Neuronal stem cell (in vitro differentiated cells): ENCODE measurements at regions not wholly inside any gene's neighbourhood (a gene's known extent, or its start where the extent isn't known, plus 50 kb on each side); places are given as distances from the start of the nearest gene placed in this dataset.
"Not testable (repeated sequence)": the region's sequence is repeated elsewhere in the genome, so short reads cannot be mapped to it uniquely, and the experiment has no call there.

Experiments
- DNase-seq: peaks from one replicate; pipeline ENCODE4 v3.0.0-alpha.2; 2013; ENCODE audit warnings: low spot score
- H2AFZ ChIP-seq: one replicate; pipeline ENCODE4 v1.6.1; 2013; ENCODE audit warnings: mild to moderate bottlenecking, low read length, inconsistent platforms
- H2AK5ac ChIP-seq: 2 replicates; pipeline ENCODE4 v1.6.1; 2013; ENCODE audit warnings: low read depth, mild to moderate bottlenecking, inconsistent platforms, low read length, moderate library complexity, mixed read lengths
- H2BK120ac ChIP-seq: 2 replicates; pipeline ENCODE4 v1.6.1; 2013; ENCODE audit warnings: low read depth, mild to moderate bottlenecking, inconsistent platforms, low read length, moderate library complexity, mixed read lengths
- H2BK12ac ChIP-seq: one replicate; pipeline ENCODE4 v1.6.1; 2013; ENCODE audit warnings: low read length, inconsistent platforms
- H2BK15ac ChIP-seq: 2 replicates; pipeline ENCODE4 v1.6.1; 2013; ENCODE audit warnings: mild to moderate bottlenecking, low read length, inconsistent platforms, mixed read lengths
- H2BK5ac ChIP-seq: one replicate; pipeline ENCODE4 v1.6.1; 2013; ENCODE audit warnings: inconsistent platforms, mild to moderate bottlenecking, low read length, moderate library complexity
- H3K14ac ChIP-seq: one replicate; pipeline ENCODE4 v1.6.1; 2013; ENCODE audit warnings: low read length, inconsistent platforms
- H3K18ac ChIP-seq: 2 replicates; pipeline ENCODE4 v1.6.1; 2013; ENCODE audit warnings: low read length, inconsistent platforms
- H3K23ac ChIP-seq: 2 replicates; pipeline ENCODE4 v1.6.1; 2013; ENCODE audit warnings: low read depth, mild to moderate bottlenecking, mixed read lengths, low read length, inconsistent platforms; ENCODE audit not compliant: poor library complexity
- H3K27ac ChIP-seq: replicated peaks from 3 replicates; pipeline ENCODE4 v1.5.1; 2013; ENCODE audit warnings: low read length, inconsistent platforms
- H3K27me3 ChIP-seq, 3 experiments: 2 replicates each; pipeline ENCODE4 v1.6.1; 2013; ENCODE audit warnings: low read length in 3 of 3, mild to moderate bottlenecking in 2 of 3, inconsistent platforms in 1 of 3, low read depth in 1 of 3, mixed read lengths in 1 of 3, moderate library complexity in 1 of 3; ENCODE audit not compliant: control insufficient read depth in 3 of 3, insufficient read depth in 3 of 3
- H3K36me3 ChIP-seq, 2 donors: replicated peaks in 1 of 2; 2 replicates each; pipeline ENCODE4 v1.6.1; 2013; ENCODE audit warnings: low read length in 2 of 2; ENCODE audit not compliant: control insufficient read depth in 2 of 2, insufficient read depth in 2 of 2
- H3K4ac ChIP-seq: 2 replicates; pipeline ENCODE4 v1.6.1; 2013; ENCODE audit warnings: inconsistent platforms, mild to moderate bottlenecking, low read length, moderate library complexity
- H3K4me1 ChIP-seq, 2 donors: 1 replicate in 1 of 2; 2 replicates in 1 of 2; pipeline ENCODE4 v1.6.1; 2013; ENCODE audit warnings: low read length in 2 of 2, low read depth in 1 of 2; ENCODE audit not compliant: control insufficient read depth in 2 of 2, insufficient read depth in 1 of 2
- H3K4me2 ChIP-seq: one replicate; pipeline ENCODE4 v1.6.1; 2013; ENCODE audit warnings: mild to moderate bottlenecking, low read length, inconsistent platforms; ENCODE audit not compliant: insufficient read depth, poor library complexity, severe bottlenecking
- H3K4me3 ChIP-seq, 2 donors: 2 replicates each; pipeline ENCODE4 v1.5.1; 2013; ENCODE audit warnings: low read length in 2 of 2, mild to moderate bottlenecking in 2 of 2, inconsistent platforms in 1 of 2, moderate library complexity in 1 of 2
- H3K79me1 ChIP-seq: one replicate; pipeline ENCODE4 v1.6.1; 2013; ENCODE audit warnings: low read depth, mild to moderate bottlenecking, inconsistent platforms, low read length, moderate library complexity
- H3K9ac ChIP-seq: one replicate; pipeline ENCODE4 v1.6.1; 2013; ENCODE audit warnings: mild to moderate bottlenecking, low read depth, low read length, inconsistent platforms; ENCODE audit not compliant: poor library complexity
- H3K9me3 ChIP-seq, 2 donors: replicated peaks in 1 of 2; 2 replicates each; pipeline versions ENCODE3 to v1.6.1; 2013; ENCODE audit warnings: low read length in 2 of 2, mild to moderate bottlenecking in 2 of 2, inconsistent platforms in 1 of 2, low read depth in 1 of 2, mixed read lengths in 1 of 2, moderate library complexity in 1 of 2; ENCODE audit not compliant: control insufficient read depth in 2 of 2, insufficient read depth in 1 of 2
- H4K8ac ChIP-seq: one replicate; pipeline ENCODE4 v1.6.1; 2013; ENCODE audit warnings: low read depth, mild to moderate bottlenecking, inconsistent platforms, low read length, moderate library complexity
- H4K91ac ChIP-seq: one replicate; pipeline ENCODE4 v1.6.1; 2013; ENCODE audit warnings: low read length, low read depth, mild to moderate bottlenecking, inconsistent platforms; ENCODE audit not compliant: poor library complexity
- WGBS, 2 donors: extraction: QIAGEN DNeasy Blood & Tissue Kit; methylation state at CpG; one replicate each; pipeline ENCODE4 v1.1.7; 2013; ENCODE audit warnings: missing lambda C conversion rate in 2 of 2, mixed read lengths in 1 of 2; ENCODE audit not compliant: insufficient read length in 2 of 2, insufficient replicate concordance in 1 of 2; ENCODE audit errors: extremely low coverage in 2 of 2; 5-methylcytosine and 5-hydroxymethylcytosine counted together

- Histone ChIP-seq H2BK5ac (no peak overlapping the region), H3K9ac (no peak overlapping the region), H3K4me1 (no peaks in the 10 kb centered on the region), H3K27ac (no peak overlapping the region), H3K4me2 (no peak overlapping the region), H3K23ac (no peak overlapping the region), H2BK15ac (no peak overlapping the region), H3K36me3 (no peaks in the 10 kb centered on the region), H4K8ac (no peak overlapping the region), H2AFZ (no peak overlapping the region), H3K18ac (no peak overlapping the region), H3K27me3 (no peaks in the 10 kb centered on the region), H2AK5ac (no peak overlapping the region), H3K14ac (no peak overlapping the region), H4K91ac (no peak overlapping the region), H3K9me3 (no peaks in the 10 kb centered on the region), H3K4ac (no peak overlapping the region), H3K4me3 (no peak overlapping the region), H3K79me1 (no peaks in the 10 kb centered on the region), H2BK120ac (no peak overlapping the region), H2BK12ac (no peak overlapping the region)
- DNase-seq, result no peak
Measured at GRCh38 chr4:127491571-127491970, 141.2 kb upstream of the INTU start.

- not testable (repeated sequence) for H4K91ac ChIP-seq, H3K9me3 ChIP-seq
Measured at GRCh38 chr4:127496875-127497274, 135.9 kb upstream of the INTU start.

DNA sequence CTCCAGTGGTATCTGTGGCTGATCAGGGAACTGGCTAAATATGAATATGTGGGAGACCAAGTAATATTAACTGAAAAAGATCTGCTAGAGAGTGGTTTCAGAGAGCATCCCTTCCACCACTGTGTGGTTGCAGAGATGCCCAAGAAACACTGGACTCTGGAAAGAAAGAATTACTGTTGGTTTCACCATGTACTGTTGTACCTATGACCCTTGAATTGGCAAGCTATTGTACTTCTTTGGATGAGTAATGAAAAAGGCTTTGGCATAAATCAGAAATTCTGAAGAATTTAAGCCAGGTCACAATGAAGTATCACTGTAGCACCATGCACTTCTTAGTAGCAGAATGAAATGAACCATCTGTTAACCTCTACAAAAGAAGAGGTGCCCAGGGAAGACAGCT lies 134.4 kb upstream of the INTU start:
- Histone ChIP-seq H3K4me3 (no peak overlapping the region), H3K4me2 (no peak overlapping the region), H2AK5ac (no peak overlapping the region), H3K9ac (no peak overlapping the region), H3K36me3 (no peaks in the 10 kb centered on the region), H3K4me1 (peaks cover 2 to 10% of the 10 kb centered on the region in 2 donors), H3K9me3 (no peaks in the 10 kb centered on the region), H3K18ac (no peak overlapping the region), H2AFZ (no peak overlapping the region), H4K8ac (no peak overlapping the region), H2BK12ac (no peak overlapping the region), H3K27ac (no peak overlapping the region), H2BK5ac (no peak overlapping the region), H4K91ac (no peak overlapping the region), H3K4ac (no peak overlapping the region), H3K27me3 (no peaks in the 10 kb centered on the region), H3K14ac (no peak overlapping the region), H3K23ac (no peak overlapping the region), H2BK120ac (no peak overlapping the region), H3K79me1 (no peaks in the 10 kb centered on the region), H2BK15ac (no peak overlapping the region)
- DNase-seq, result no peak

More at GRCh38 chr4:127496875-127497274, 135.9 kb upstream of the INTU start:
- H2AK5ac ChIP-seq, H3K4ac ChIP-seq, H3K36me3 ChIP-seq, H3K79me1 ChIP-seq, H3K27ac ChIP-seq, H2BK5ac ChIP-seq, H3K23ac ChIP-seq, H3K14ac ChIP-seq, H2AFZ ChIP-seq, H2BK15ac ChIP-seq, H4K8ac ChIP-seq, H2BK12ac ChIP-seq, H3K27me3 ChIP-seq, DNase-seq, H2BK120ac ChIP-seq, H3K4me1 ChIP-seq, H3K4me2 ChIP-seq, H3K4me3 ChIP-seq, H3K18ac ChIP-seq, H3K9ac ChIP-seq: not testable (repeated sequence)
- WGBS, 2 donors, result no CpG with 5 or more reads among the region's 9 CpGs

DNA sequence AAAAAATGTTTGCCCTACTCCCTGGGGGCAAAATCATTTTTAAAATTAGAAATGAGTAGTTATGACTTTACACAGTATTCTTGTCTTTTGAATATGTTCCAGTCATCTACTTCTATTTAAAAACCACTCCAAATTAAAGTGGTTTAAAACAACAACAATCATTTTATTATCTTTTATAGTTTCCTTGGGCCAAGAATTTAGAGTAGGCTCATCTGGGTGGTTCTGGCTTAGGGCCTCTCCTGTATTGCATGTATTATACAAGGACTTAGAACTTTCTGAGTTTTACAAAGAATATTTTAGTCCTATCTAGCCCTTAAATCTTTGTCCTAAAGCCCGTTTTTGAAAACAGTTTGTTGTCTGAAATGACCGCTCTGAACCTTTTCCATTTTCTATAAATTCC lies 132.5 kb upstream of the INTU start:
- Histone ChIP-seq H2BK15ac (no peak overlapping the region), H3K27ac (no peak overlapping the region), H2BK12ac (no peak overlapping the region), H3K27me3 (no peaks in the 10 kb centered on the region), H4K8ac (no peak overlapping the region), H3K4ac (no peak overlapping the region), H2BK5ac (no peak overlapping the region), H3K14ac (no peak overlapping the region), H2AFZ (peak overlapping the region; percentile 63), H3K18ac (no peak overlapping the region), H4K91ac (no peak overlapping the region), H3K9ac (no peak overlapping the region), H3K4me1 (peaks cover 2 to 12% of the 10 kb centered on the region in 2 donors), H3K4me3 (no peak overlapping the region), H3K36me3 (no peaks in the 10 kb centered on the region), H3K23ac (no peak overlapping the region), H3K9me3 (no peaks in the 10 kb centered on the region), H2AK5ac (no peak overlapping the region), H2BK120ac (no peak overlapping the region), H3K4me2 (no peak overlapping the region), H3K79me1 (no peaks in the 10 kb centered on the region)
- no peak for DNase-seq
- no CpG with 5 or more reads among the region's 2 CpGs for WGBS, 2 donors
